Limb (tissue), 2 donors: ENCODE measurements at regions not wholly inside any gene's neighbourhood (a gene's known extent, or its start where the extent isn't known, plus 50 kb on each side); places are given as distances from the start of the nearest gene placed in this dataset.
"Not testable (repeated sequence)": the region's sequence is repeated elsewhere in the genome, so short reads cannot be mapped to it uniquely, and the experiment has no call there.

Experiments
- DNase-seq, 2 donors: peaks; one replicate each; pipeline ENCODE4 v3.0.0-alpha.2; 2016; ENCODE audit errors: extremely low spot score in 2 of 2

- no peak for DNase-seq
Observed at GRCh38 chr1:178606839-178607238, 93.9 kb downstream of the TEX35 start.

GRCh38 chr1:178607718-178608408, 95.0 kb downstream of the TEX35 start:
- DNase-seq, result no peak

- no peak for DNase-seq
Observed at GRCh38 chr1:178609015-178609414, 96.1 kb downstream of the TEX35 start.

- DNase-seq, result not testable (repeated sequence)
Observed at GRCh38 chr1:178610690-178611410, 97.9 kb downstream of the TEX35 start.

- DNase-seq, result no peak
Observed at GRCh38 chr1:178612261-178612660, 99.4 kb downstream of the TEX35 start.

- DNase-seq, result no peak
Observed at GRCh38 chr1:178613271-178613945, 100.5 kb downstream of the TEX35 start.

GRCh38 chr1:178614286-178614685, 101.4 kb downstream of the TEX35 start:
- DNase-seq, result no peak

GRCh38 chr1:178619042-178619927, 105.8 kb upstream of the RALGPS2 start:
- DNase-seq, result no peak

GRCh38 chr1:178620584-178621475, 104.2 kb upstream of the RALGPS2 start:
- DNase-seq, result no peak

- no peak for DNase-seq
Observed at GRCh38 chr1:178621822-178622221, 103.2 kb upstream of the RALGPS2 start.

- DNase-seq, result no peak
Observed at GRCh38 chr1:178625695-178626094, 99.3 kb upstream of the RALGPS2 start.

- DNase-seq, result no peak
Observed at GRCh38 chr1:178627037-178627436, 98.0 kb upstream of the RALGPS2 start.

- no peak for DNase-seq
Observed at GRCh38 chr1:178628637-178629251, 96.3 kb upstream of the RALGPS2 start.

GRCh38 chr1:178629252-178630154, 95.5 kb upstream of the RALGPS2 start:
- no peak for DNase-seq

GRCh38 chr1:178630417-178630816, 94.6 kb upstream of the RALGPS2 start:
- no peak for DNase-seq

GRCh38 chr1:178632653-178633052, 92.4 kb upstream of the RALGPS2 start:
- no peak for DNase-seq

GRCh38 chr1:178633056-178633455, 92.0 kb upstream of the RALGPS2 start:
- no peak for DNase-seq

- DNase-seq, result no peak
Observed at GRCh38 chr1:178634445-178634844, 90.6 kb upstream of the RALGPS2 start.

GRCh38 chr1:178637841-178638240, 87.2 kb upstream of the RALGPS2 start:
- no peak for DNase-seq
